ENCODE measurements at regions not wholly inside any gene's neighbourhood (a gene's known extent, or its start where the extent isn't known, plus 50 kb on each side); places are given as distances from the start of the nearest gene placed in this dataset.

- H3K4me2 ChIP-seq (ENCODE audit: unreplicated experiment), result peak overlapping the region; percentile 71
- H4K20me1 ChIP-seq (ENCODE audit: insufficient read depth), result no peaks in the 10 kb centered on the region
- H3K4me1 ChIP-seq (ENCODE audit: insufficient read depth), result peaks cover 61% of the 10 kb centered on the region
- H3F3A ChIP-seq (ENCODE audit: insufficient read depth), result peaks cover 60% of the 10 kb centered on the region
- TF ChIP-seq EZH2 (IDR thresholded peaks at IDR 0.05; ENCODE audit: insufficient read depth, poor library complexity, severe bottlenecking) (no peak), EZH2phosphoT487 (IDR thresholded peaks at IDR 0.05; ENCODE audit: insufficient read depth, low read depth) (no peak)
- H3K9ac ChIP-seq, result peak overlapping the region; percentile 53
- peak overlapping the region; percentile 24; the same call in 1 of the 2 replicates for H3K4me3 ChIP-seq
- no peaks in the 10 kb centered on the region for H3K36me3 ChIP-seq (ENCODE audit: low read depth)
- peak; percentile 81 for DNase-seq
- in situ Hi-C loops (cut with MboI), result no loop called here
- H3K79me2 ChIP-seq (ENCODE audit: insufficient read depth), result peaks cover 73% of the 10 kb centered on the region
- WGBS, 2 experiments (ENCODE audit: low coverage in 1 of 2, low lambda C conversion rate in 2 of 2, missing lambda C conversion rate in 2 of 2), result 51 to 58% methylated on average over 4 of the region's 4 CpGs
- H3K9me3 ChIP-seq (ENCODE audit: low read depth), result no peaks in the 10 kb centered on the region
- 0 out of 2 replicates have a peak, but pooled peaks cover 3% of the 10 kb centered on the region for H3K9me2 ChIP-seq (ENCODE audit: insufficient read depth)
- peak overlapping the region; percentile 84 for H3K27ac ChIP-seq
- H3K27me3 ChIP-seq (replicated peaks; ENCODE audit: insufficient read depth), result no peaks in the 10 kb centered on the region
- peak overlapping the region; percentile 64 for H2AFZ ChIP-seq
Measured at GRCh38 chr14:61616524-61617185, 78.7 kb upstream of the HIF1A start.

- peak overlapping the region; percentile 84; the same call in 1 of the 2 replicates for H3K27ac ChIP-seq
- peaks cover 7% of the 10 kb centered on the region; the same call in 1 of the 2 replicates for H3K9me2 ChIP-seq (ENCODE audit: insufficient read depth)
- no peaks in the 10 kb centered on the region for H3K36me3 ChIP-seq (ENCODE audit: low read depth)
- H3F3A ChIP-seq (ENCODE audit: insufficient read depth), result peaks cover 56% of the 10 kb centered on the region
- no peak for TF ChIP-seq EZH2phosphoT487 (IDR thresholded peaks at IDR 0.05; ENCODE audit: insufficient read depth, low read depth)
- no peak for TF ChIP-seq EZH2 (IDR thresholded peaks at IDR 0.05; ENCODE audit: insufficient read depth, poor library complexity, severe bottlenecking)
- peaks cover 52% of the 10 kb centered on the region for H3K4me1 ChIP-seq (ENCODE audit: insufficient read depth)
- H3K27me3 ChIP-seq (replicated peaks; ENCODE audit: insufficient read depth), result no peaks in the 10 kb centered on the region
- no peak overlapping the region for H3K4me3 ChIP-seq
- H3K4me2 ChIP-seq (ENCODE audit: unreplicated experiment), result no peak overlapping the region
- no peak overlapping the region for H3K9ac ChIP-seq
- in situ Hi-C loops (cut with MboI), result no loop called here
- peaks cover 72% of the 10 kb centered on the region for H3K79me2 ChIP-seq (ENCODE audit: insufficient read depth)
- DNase-seq, result no peak
- WGBS, 2 experiments (ENCODE audit: low coverage in 1 of 2, low lambda C conversion rate in 2 of 2, missing lambda C conversion rate in 2 of 2), result 98% methylated on average over 5 of the region's 5 CpGs
- H3K9me3 ChIP-seq (ENCODE audit: low read depth), result no peaks in the 10 kb centered on the region
- no peak overlapping the region for H2AFZ ChIP-seq
- no peaks in the 10 kb centered on the region for H4K20me1 ChIP-seq (ENCODE audit: insufficient read depth)
Measured at GRCh38 chr14:61618448-61618847, 76.9 kb upstream of the HIF1A start.

- Histone ChIP-seq H4K20me1 (ENCODE audit: insufficient read depth) (no peaks in the 10 kb centered on the region), H3K9ac (peak overlapping the region; percentile 52), H3K36me3 (ENCODE audit: low read depth) (no peaks in the 10 kb centered on the region), H2AFZ (no peak overlapping the region), H3K4me1 (ENCODE audit: insufficient read depth) (peaks cover 52% of the 10 kb centered on the region), H3K4me2 (ENCODE audit: unreplicated experiment) (peak overlapping the region; percentile 68), H3K9me3 (ENCODE audit: low read depth) (no peaks in the 10 kb centered on the region), H3F3A (ENCODE audit: insufficient read depth) (peaks cover 56% of the 10 kb centered on the region), H3K27ac (peak overlapping the region; percentile 84), H3K9me2 (ENCODE audit: insufficient read depth) (peaks cover 7% of the 10 kb centered on the region; the same call in 1 of the 2 replicates), H3K27me3 (replicated peaks; ENCODE audit: insufficient read depth) (no peaks in the 10 kb centered on the region), H3K79me2 (ENCODE audit: insufficient read depth) (peaks cover 61% of the 10 kb centered on the region), H3K4me3 (no peak overlapping the region)
- no peak for TF ChIP-seq EZH2phosphoT487 (IDR thresholded peaks at IDR 0.05; ENCODE audit: insufficient read depth, low read depth)
- no peak for TF ChIP-seq EZH2 (IDR thresholded peaks at IDR 0.05; ENCODE audit: insufficient read depth, poor library complexity, severe bottlenecking)
- WGBS, 2 experiments (ENCODE audit: low coverage in 1 of 2, low lambda C conversion rate in 2 of 2, missing lambda C conversion rate in 2 of 2), result 86 to 92% methylated on average over 4 of the region's 4 CpGs
- in situ Hi-C loops (cut with MboI), result no loop called here
- no peak for DNase-seq
Measured at GRCh38 chr14:61619494-61619893, 75.8 kb upstream of the HIF1A start.

GRCh38 chr14:61620130-61620946 lies 75.0 kb upstream of the HIF1A start:
- WGBS, 2 experiments (ENCODE audit: low coverage in 1 of 2, low lambda C conversion rate in 2 of 2, missing lambda C conversion rate in 2 of 2), result 32 to 38% methylated on average over 6 of the region's 6 CpGs
- H3K4me2 ChIP-seq (ENCODE audit: unreplicated experiment), result peak overlapping the region; percentile 68

More at GRCh38 chr14:61620130-61620946, 75.0 kb upstream of the HIF1A start:
- in situ Hi-C loops (cut with MboI), result no loop called here
- Histone ChIP-seq H3K9me2 (ENCODE audit: insufficient read depth) (peaks cover 7% of the 10 kb centered on the region; the same call in 1 of the 2 replicates), H3K9ac (peak overlapping the region; percentile 52), H2AFZ (no peak overlapping the region), H3K36me3 (ENCODE audit: low read depth) (no peaks in the 10 kb centered on the region), H3F3A (ENCODE audit: insufficient read depth) (peaks cover 56% of the 10 kb centered on the region), H3K4me1 (ENCODE audit: insufficient read depth) (peaks cover 57% of the 10 kb centered on the region), H3K9me3 (ENCODE audit: low read depth) (no peaks in the 10 kb centered on the region), H4K20me1 (ENCODE audit: insufficient read depth) (no peaks in the 10 kb centered on the region), H3K27me3 (replicated peaks; ENCODE audit: insufficient read depth) (no peaks in the 10 kb centered on the region), H3K27ac (peak overlapping the region; percentile 84), H3K79me2 (ENCODE audit: insufficient read depth) (peaks cover 53% of the 10 kb centered on the region), H3K4me3 (peak overlapping the region; percentile 11; the same call in 1 of the 2 replicates)
- no peak for TF ChIP-seq EZH2phosphoT487 (IDR thresholded peaks at IDR 0.05; ENCODE audit: insufficient read depth, low read depth)
- TF ChIP-seq EZH2 (IDR thresholded peaks at IDR 0.05; ENCODE audit: insufficient read depth, poor library complexity, severe bottlenecking), result no peak
- DNase-seq, result peak; percentile 95
